NCI-H82 treated with DMSO at 0.1 percent for 48 hours (cell line): ENCODE measurements at regions not wholly inside any gene's neighbourhood (a gene's known extent, or its start where the extent isn't known, plus 50 kb on each side); places are given as distances from the start of the nearest gene placed in this dataset.

Experiments used
- DNase-seq: peaks from one replicate; lab custom pipeline; 2025; ENCODE audit not compliant: unreplicated experiment; lab: John Stamatoyannopoulos, UW

- DNase-seq, result no peak
Observed at GRCh38 chr12:61667676-61668075, 592.5 kb upstream of the USP15 start.

- no peak for DNase-seq
Observed at GRCh38 chr12:61676520-61676919, 583.7 kb upstream of the USP15 start.

- no peak for DNase-seq
Observed at GRCh38 chr12:61687407-61687806, 572.8 kb upstream of the USP15 start.

- no peak for DNase-seq
Observed at GRCh38 chr12:61694214-61694613, 566.0 kb upstream of the USP15 start.

- no peak for DNase-seq
Observed at GRCh38 chr12:61701471-61701870, 558.7 kb upstream of the USP15 start.

GRCh38 chr12:61706783-61707182 lies 553.4 kb upstream of the USP15 start:
- DNase-seq, result no peak

GRCh38 chr12:61713121-61713520 lies 547.1 kb upstream of the USP15 start:
- no peak for DNase-seq

GRCh38 chr12:61717986-61718385 lies 542.2 kb upstream of the USP15 start:
- DNase-seq, result no peak

GRCh38 chr12:61739925-61740324 lies 520.3 kb upstream of the USP15 start:
- no peak for DNase-seq

GRCh38 chr12:61750604-61751003 lies 509.6 kb upstream of the USP15 start:
- DNase-seq, result no peak

- no peak for DNase-seq
Observed at GRCh38 chr12:61754214-61754613, 506.0 kb upstream of the USP15 start.

GRCh38 chr12:61757831-61758505 lies 502.2 kb upstream of the USP15 start:
- DNase-seq, result peak; percentile 57

GRCh38 chr12:61758661-61759060 lies 501.5 kb upstream of the USP15 start:
- peak; percentile 62 for DNase-seq

- no peak for DNase-seq
Observed at GRCh38 chr12:61765926-61766325, 494.3 kb upstream of the USP15 start.

GRCh38 chr12:61780435-61780834 lies 479.8 kb upstream of the USP15 start:
- DNase-seq, result no peak

- DNase-seq, result no peak
Observed at GRCh38 chr12:61781021-61781581, 479.1 kb upstream of the USP15 start.

GRCh38 chr12:61796846-61797245 lies 463.4 kb upstream of the USP15 start:
- DNase-seq, result no peak

- no peak for DNase-seq
Observed at GRCh38 chr12:61797266-61797665, 462.9 kb upstream of the USP15 start.

GRCh38 chr12:61798778-61799177 lies 461.4 kb upstream of the USP15 start:
- no peak for DNase-seq

- DNase-seq, result no peak
Observed at GRCh38 chr12:61804301-61804700, 455.9 kb upstream of the USP15 start.

GRCh38 chr12:61808856-61809255 lies 451.3 kb upstream of the USP15 start:
- DNase-seq, result no peak

- no peak for DNase-seq
Observed at GRCh38 chr12:61810486-61810885, 449.7 kb upstream of the USP15 start.

GRCh38 chr12:61821381-61821780 lies 438.8 kb upstream of the USP15 start:
- DNase-seq, result no peak
